ENCODE measurements at regions not wholly inside any gene's neighbourhood (a gene's known extent, or its start where the extent isn't known, plus 50 kb on each side); places are given as distances from the start of the nearest gene placed in this dataset.

DNA sequence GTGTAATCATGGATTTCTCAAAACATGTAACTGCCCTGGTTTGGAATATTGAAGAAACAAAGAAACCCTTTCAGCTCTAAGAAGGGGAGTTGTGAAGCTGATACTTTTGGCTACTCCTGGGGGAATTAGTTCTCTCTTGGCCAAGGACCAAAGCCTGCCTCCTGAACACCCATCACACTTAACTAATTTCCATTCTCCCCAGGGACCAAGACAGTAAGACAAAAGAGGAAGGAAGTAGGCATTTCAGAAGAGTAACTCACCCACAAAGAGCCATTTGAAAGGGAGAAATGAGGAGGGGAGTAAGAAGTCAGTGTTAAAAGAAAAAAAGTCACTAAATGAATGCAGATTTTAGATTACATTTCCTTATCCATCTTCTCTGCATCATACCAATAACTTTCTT, 328.0 kb upstream of the SOX2 start:
- TF ChIP-seq, protein P1, sequence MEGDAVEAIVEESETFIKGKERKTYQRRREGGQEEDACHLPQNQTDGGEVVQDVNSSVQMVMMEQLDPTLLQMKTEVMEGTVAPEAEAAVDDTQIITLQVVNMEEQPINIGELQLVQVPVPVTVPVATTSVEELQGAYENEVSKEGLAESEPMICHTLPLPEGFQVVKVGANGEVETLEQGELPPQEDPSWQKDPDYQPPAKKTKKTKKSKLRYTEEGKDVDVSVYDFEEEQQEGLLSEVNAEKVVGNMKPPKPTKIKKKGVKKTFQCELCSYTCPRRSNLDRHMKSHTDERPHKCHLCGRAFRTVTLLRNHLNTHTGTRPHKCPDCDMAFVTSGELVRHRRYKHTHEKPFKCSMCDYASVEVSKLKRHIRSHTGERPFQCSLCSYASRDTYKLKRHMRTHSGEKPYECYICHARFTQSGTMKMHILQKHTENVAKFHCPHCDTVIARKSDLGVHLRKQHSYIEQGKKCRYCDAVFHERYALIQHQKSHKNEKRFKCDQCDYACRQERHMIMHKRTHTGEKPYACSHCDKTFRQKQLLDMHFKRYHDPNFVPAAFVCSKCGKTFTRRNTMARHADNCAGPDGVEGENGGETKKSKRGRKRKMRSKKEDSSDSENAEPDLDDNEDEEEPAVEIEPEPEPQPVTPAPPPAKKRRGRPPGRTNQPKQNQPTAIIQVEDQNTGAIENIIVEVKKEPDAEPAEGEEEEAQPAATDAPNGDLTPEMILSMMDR (IDR thresholded peaks at IDR 0.05; ENCODE audit: insufficient read depth, low read depth, low read length): no peak
- DNase-seq (ENCODE audit: low read depth): no peak
- ChIA-PET POLR2A (no interaction called here), CTCF (no interaction called here)
- H3K4me3 ChIP-seq (ENCODE audit: low read depth, low read length): no peak overlapping the region
- H3K36me3 ChIP-seq (ENCODE audit: control insufficient read depth, insufficient read depth, low read length): no peaks in the 10 kb centered on the region
- no peaks in the 10 kb centered on the region for H3K27me3 ChIP-seq (ENCODE audit: control insufficient read depth, insufficient read depth, low read length)

DNA sequence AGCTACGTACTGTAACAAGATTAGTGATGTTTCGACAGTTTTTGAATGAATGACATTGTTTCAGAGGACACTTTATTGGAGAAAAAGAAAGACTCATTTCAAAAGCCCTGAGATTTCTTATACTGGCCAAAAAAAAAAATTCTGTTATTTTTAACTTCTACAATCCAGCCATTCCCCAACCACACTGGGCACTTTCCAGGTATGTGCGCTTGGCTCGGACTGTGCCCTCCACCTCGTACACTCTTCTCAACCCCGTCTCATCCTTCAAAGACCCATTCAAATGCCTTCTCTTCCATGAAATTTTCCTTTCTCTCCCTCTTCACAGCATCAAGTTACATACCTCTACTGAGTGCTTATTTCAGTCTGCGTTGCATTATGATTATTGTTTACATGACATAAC, 328.5 kb upstream of the SOX2 start:
- no peaks in the 10 kb centered on the region for H3K27me3 ChIP-seq (ENCODE audit: control insufficient read depth, insufficient read depth, low read length)
- no peak overlapping the region for H3K4me3 ChIP-seq (ENCODE audit: low read depth, low read length)
- ChIA-PET POLR2A (no interaction called here), CTCF (no interaction called here)
- TF ChIP-seq, protein P1 (IDR thresholded peaks at IDR 0.05; ENCODE audit: insufficient read depth, low read depth, low read length): no peak
- DNase-seq (ENCODE audit: low read depth): no peak
- H3K36me3 ChIP-seq (ENCODE audit: control insufficient read depth, insufficient read depth, low read length): no peaks in the 10 kb centered on the region

DNA sequence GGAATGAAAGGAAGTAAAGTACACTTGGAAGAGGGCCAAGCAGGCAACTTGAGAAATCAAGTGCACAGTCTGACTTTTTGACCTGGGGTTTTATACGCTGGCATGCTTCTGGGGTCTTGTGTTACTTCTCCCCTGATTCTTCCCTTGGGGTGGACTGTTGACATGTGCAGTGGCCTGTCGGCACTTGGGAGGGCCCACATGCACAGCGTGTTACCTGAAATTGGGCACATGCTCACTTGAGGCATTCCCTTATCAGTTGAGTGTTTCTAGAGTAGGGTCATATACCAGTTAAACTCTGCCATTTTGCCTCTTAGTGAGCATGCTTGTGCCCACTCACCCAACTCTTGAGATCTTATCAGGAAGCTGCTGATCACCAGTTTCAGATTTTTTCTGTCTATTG, 329.1 kb upstream of the SOX2 start:
- TF ChIP-seq, protein P1 (IDR thresholded peaks at IDR 0.05; ENCODE audit: insufficient read depth, low read depth, low read length): no peak
- DNase-seq (ENCODE audit: low read depth): no peak
- CTCF ChIA-PET: no interaction called here
- H3K27me3 ChIP-seq (ENCODE audit: control insufficient read depth, insufficient read depth, low read length): no peaks in the 10 kb centered on the region
- no peak overlapping the region for H3K4me3 ChIP-seq (ENCODE audit: low read depth, low read length)
- no peaks in the 10 kb centered on the region for H3K36me3 ChIP-seq (ENCODE audit: control insufficient read depth, insufficient read depth, low read length)
- POLR2A ChIA-PET: no interaction called here

DNA sequence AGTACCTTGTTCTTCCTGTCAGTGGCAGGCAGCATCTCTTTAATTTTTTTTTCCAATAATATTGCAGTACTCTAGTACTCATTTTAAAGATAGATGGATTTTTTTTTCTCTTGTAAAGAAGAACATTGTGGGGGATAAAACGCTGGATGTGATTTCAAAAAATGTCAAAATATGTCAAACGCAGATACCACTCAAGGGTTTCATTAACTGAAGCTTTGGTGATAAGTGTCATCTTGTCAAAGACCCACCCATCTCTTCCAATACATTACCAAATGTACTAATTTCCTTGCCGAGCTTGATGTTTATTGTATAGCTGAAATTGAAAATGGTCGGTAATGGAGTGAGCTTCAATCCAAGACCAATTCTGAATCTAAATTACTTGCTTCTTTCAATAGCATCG, 332.4 kb upstream of the SOX2 start:
- no peak for DNase-seq (ENCODE audit: low read depth)
- ChIA-PET POLR2A (no interaction called here), CTCF (no interaction called here)
- H3K4me3 ChIP-seq (ENCODE audit: low read depth, low read length): no peak overlapping the region
- TF ChIP-seq, protein P1 (IDR thresholded peaks at IDR 0.05; ENCODE audit: insufficient read depth, low read depth, low read length): no peak
- no peaks in the 10 kb centered on the region for H3K36me3 ChIP-seq (ENCODE audit: control insufficient read depth, insufficient read depth, low read length)
- no peaks in the 10 kb centered on the region for H3K27me3 ChIP-seq (ENCODE audit: control insufficient read depth, insufficient read depth, low read length)

DNA sequence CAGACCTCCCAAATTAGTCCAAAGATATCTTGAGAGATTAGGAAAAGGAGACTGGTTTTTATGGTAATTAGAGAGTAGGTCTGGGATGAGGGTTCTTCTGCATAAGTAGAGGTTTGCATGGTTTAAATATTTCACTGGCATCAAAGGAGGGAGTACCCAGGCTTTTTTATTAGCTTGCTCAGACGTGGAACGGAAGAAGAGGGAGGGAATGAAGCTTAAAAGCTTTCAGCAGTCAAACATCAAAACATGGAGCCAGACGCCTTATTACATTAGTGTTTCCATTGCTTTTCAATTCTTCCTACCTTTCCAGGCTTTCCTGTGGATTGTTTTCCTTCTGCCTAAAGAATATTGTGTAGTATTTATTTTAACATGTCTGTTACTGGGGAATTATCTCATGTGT, 342.1 kb upstream of the SOX2 start:
- no peak for DNase-seq (ENCODE audit: low read depth)
- Histone ChIP-seq H3K4me3 (ENCODE audit: low read depth, low read length) (no peak overlapping the region), H3K27me3 (ENCODE audit: control insufficient read depth, insufficient read depth, low read length) (no peaks in the 10 kb centered on the region), H3K36me3 (ENCODE audit: control insufficient read depth, insufficient read depth, low read length) (no peaks in the 10 kb centered on the region)
- ChIA-PET POLR2A (no interaction called here), CTCF (no interaction called here)
- TF ChIP-seq, protein P1 (IDR thresholded peaks at IDR 0.05; ENCODE audit: insufficient read depth, low read depth, low read length): no peak
